ENCODE measurements at regions not wholly inside any gene's neighbourhood (a gene's known extent, or its start where the extent isn't known, plus 50 kb on each side); places are given as distances from the start of the nearest gene placed in this dataset.

DNA sequence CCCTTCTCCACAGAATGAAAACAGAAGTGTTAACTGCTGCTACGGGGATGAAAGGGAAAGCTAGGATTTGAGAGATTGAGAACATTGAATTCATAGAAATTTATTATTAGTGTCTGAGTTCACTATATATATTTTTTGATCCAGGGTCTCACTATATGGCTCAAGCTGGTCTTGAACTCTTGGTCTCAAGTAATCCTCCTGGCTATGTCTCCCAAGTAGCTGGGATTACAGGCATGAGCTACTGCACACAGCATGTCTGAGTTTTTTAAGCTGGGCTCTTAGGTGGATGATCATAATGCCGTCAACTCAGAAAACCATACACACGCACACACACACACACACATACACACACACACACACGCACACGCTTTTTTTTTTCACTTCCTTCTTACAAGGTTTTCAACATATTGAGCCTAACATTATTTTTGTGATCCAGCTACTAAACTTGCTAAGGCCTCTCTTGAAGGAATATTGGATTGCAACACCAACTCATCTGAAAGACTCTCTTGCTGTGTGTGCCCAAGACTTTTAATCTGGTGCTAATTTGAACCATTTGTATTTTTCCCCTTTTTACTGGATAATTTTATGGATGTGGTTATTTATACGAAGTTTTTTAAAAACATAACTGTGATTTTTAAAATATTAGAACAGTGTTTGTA, 1045.4 kb downstream of the DTWD2 start:
- no peak for DNase-seq (ENCODE audit: low read depth)

- DNase-seq (ENCODE audit: low read depth) = no peak
Observed at GRCh38 chr5:117893211-117893610, 1095.1 kb downstream of the DTWD2 start.

DNA sequence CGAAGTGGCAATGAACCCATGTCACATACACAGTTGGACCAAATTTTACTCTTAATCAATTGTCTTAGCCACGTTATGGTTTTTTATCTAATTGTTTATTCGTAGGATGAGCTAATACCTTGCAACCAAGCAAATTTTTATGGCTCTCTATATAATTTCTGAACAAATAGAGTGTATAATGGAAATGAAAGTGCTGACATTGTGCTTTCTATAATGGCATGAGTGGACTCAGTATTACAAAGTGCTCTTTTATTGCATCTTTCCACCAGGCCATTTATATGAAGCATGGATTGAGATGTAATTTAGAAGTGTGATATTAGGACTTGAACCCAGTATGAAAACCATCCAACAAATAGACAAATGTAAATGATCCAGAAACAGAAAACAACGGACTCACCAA, 1096.0 kb downstream of the DTWD2 start:
- DNase-seq (ENCODE audit: low read depth) = no peak

- DNase-seq (ENCODE audit: low read depth) = no peak
Observed at GRCh38 chr5:117889596-117889995, 1098.8 kb downstream of the DTWD2 start.

DNA sequence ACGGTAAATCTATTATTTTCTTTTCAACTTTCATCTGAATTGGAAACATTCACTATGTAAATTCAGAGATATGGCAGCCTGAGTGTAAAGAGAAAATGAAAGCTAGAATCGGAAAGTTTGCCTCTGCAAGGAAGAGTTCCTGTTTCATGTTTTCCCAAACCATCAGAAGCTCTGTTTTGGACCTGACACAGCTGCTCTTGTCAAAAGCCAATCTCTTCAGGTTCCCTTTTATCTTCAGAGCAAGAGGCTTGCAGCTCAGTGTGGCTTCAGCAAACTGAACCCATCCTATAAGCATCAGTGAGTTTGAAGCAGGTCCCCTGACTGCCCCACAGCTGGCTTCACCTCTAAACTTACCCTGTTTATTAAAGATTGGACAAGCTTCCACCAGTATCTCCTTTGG, 1099.7 kb downstream of the DTWD2 start:
- no peak for DNase-seq (ENCODE audit: low read depth)

DNA sequence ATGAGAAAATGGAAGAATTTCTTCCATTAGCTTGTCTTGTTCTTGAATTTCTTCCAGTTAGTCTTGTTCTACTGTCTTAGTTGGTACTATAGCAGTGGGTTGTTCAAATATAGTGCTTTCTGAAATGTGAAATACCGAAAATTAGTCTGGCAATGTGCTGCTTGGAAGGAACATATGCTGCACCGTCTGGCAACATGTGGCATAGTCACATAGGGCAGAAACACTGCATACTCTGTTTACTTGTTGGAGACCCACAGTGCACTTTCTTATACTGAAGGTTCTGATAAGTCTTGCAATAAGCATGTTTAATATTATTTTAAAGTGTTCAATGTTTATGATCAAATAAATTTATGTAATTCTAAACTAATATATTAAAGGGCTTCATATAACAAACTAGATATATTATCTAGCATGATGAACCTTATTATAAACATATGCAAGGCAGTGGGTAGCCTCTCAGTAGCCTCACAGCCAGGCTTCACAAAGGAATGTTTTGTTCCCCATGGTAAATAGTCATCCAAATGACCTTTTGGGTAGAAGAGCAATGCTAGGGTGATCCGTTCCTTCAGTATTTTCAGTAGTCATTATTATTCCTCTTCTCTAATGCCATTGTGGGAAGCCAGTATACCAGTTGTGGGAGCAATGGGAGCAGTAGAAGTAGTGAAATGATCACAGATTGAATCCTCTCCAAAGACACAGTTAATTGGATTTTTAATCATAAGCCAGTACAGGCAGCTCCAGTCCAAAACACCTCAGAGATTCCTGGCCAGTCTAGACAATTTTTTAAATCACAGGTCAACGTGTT, 1106.7 kb downstream of the DTWD2 start:
- no peak for DNase-seq (ENCODE audit: low read depth)

GRCh38 chr5:117880932-117881331, 1107.4 kb downstream of the DTWD2 start:
- no peak for DNase-seq (ENCODE audit: low read depth)

- no peak for DNase-seq (ENCODE audit: low read depth)
Observed at GRCh38 chr5:117877731-117878130, 1110.6 kb downstream of the DTWD2 start.

DNA sequence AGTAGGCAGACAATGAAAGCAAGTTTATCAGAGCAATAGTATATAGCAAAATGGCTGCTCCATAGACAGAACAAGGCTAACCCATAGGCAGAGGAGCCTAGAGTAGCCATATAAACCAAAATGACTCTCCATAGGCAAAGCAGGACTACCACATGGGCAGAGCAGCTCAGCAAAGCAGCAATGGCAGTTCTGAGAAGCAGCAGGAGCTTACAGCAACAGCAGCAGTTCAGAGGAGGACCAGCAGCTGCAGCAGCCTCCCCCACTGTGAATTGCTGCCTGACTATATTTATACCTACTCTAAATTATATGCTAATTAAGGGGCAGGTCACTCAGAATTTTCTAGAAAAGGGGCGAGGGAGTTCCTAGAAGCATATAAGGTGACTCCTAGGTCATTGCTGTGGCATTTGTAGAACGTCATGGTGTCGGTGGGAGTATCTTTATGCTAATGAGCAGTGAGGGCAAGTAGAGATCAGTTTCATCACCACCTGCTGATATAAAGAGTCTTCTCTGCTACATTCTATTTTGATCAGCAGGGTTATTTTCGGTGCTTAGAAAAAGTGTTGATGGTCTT, 1115.5 kb downstream of the DTWD2 start:
- no peak for DNase-seq (ENCODE audit: low read depth)

DNA sequence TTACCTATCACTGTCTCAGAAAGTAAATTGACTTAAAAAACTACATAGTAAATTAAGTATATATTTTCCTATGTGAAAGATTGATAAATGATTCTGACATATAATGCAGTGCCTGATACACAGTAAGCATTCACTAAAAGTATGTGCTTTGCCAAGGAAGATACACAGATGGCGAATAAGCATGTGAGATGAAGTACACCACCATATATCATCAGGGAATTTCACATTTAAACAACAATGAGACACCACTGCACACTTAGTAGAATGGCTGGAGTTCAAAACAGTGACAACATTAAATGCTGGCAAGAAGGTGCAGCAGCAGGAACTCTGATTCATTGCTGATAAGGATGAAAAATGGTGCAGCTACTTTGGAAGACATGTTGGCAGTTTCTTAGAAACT, 1118.8 kb downstream of the DTWD2 start:
- no peak for DNase-seq (ENCODE audit: low read depth)

DNA sequence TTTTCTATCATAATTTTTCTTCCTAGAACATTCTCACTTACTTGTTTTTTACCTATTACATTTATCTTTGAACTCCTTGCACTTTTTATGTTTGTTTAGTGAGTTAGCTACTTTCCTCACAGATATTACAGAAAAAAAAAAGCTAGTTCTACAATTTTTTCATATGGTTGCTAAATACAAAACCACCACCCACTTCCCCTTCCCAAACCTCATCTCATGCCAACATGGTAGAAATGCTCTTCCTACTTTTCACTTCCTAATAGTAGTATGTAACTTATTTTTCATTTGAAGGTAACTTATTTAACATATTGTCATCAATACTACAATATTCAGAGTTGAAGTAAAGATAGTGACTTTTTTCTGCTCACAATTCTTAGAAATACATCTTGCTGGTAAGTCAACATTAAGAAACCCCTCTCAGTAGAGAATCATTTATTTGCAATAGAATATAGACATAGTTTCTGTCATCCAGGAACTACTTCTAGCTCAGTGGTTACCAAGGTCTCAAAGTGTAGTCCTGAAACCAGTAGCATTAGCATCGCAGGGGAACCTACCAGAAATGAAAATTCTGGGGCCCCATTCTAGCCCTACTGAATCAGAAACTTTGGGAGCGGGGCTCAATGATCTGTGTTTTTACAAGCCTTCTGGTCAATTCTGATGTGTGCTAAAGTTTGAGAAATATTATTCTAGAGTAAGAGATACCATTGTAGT, 1124.6 kb downstream of the DTWD2 start:
- no peak for DNase-seq (ENCODE audit: low read depth)

- DNase-seq (ENCODE audit: low read depth) = no peak
Observed at GRCh38 chr5:117860550-117860949, 1127.8 kb downstream of the DTWD2 start.

GRCh38 chr5:117859176-117859575, 1129.2 kb downstream of the DTWD2 start:
- no peak for DNase-seq (ENCODE audit: low read depth)

DNA sequence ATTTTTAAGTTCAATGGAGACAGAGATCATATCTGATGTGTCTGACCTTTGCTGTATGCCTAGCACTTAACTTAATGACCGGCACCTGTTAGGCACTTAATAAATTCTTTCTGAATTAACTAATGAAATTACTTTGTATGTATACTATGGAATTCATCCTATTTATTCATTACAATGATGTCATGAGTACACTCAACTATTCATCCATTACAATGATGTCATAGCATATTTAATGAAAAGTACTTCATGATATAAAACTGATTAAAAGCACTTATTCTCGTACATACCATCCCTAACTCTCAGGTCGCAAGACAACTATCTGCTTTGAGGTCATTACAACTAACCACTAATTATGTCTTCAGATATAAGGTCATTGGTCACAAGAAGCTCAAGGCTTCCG, 1131.6 kb downstream of the DTWD2 start:
- DNase-seq (ENCODE audit: low read depth) = no peak

DNA sequence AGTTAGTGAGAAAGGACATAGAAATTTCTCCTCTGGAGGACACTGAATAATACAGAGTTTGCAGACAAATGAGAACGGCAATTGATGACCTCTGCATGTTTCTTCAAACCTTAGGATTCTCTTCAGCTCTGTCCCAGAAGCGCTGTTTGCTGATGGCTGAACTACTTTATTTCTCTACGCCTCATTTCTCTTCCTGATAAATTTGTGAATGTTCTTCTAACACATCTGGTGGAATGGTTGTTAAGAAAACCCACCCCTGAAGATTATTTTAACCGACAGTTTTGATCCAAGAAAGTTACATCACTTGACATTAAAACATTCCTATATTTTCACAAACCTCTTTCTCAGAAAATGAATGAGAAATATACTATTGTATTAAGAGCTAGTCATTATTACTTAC, 1150.6 kb downstream of the DTWD2 start:
- no peak for DNase-seq (ENCODE audit: low read depth)

GRCh38 chr5:117833691-117834090, 1154.7 kb downstream of the DTWD2 start:
- DNase-seq (ENCODE audit: low read depth) = no peak

DNA sequence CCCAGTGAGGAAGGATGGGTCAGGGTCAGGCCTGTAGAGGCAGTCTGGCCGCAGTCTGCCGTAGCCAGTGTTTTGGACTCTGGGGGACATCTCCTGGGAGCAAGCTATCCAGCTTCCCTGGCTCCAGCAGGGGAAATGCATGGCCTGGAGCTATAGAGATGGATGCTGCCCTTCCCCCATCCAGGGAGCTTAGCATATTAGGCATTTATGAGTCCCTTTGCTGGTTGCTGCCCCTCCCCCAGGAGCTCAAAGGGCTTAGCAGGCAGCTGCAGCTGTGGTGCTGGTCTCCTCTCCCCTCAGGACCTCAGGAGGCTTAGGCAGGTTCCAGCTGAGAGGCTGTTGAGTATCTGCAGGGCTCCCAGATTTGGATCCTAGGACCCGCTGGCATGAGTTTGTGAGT, 1158.7 kb downstream of the DTWD2 start:
- DNase-seq (ENCODE audit: low read depth) = no peak

- DNase-seq (ENCODE audit: low read depth) = no peak
Observed at GRCh38 chr5:117813850-117814249, 1174.5 kb downstream of the DTWD2 start.

DNA sequence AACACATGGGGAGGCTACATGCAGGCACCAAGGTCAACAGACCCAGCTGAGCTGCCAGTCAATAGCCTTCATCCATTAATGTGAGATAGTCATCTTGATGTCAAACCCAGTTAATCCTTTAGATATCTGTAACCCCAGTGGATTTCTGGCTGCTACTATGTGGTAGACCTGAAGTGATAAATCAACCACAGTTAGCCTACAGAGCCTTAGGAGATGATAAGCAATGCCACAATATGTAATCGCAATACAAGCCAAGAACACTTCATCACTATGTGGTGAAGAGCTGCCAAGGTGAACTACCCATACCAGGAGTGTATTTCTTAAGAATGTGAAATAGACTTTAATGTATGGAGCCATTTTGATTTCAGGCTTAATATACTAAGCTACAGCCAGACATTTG, 1175.5 kb downstream of the DTWD2 start:
- no peak for DNase-seq (ENCODE audit: low read depth)

GRCh38 chr5:117809251-117809650, 1179.1 kb downstream of the DTWD2 start:
- no peak for DNase-seq (ENCODE audit: low read depth)

DNA sequence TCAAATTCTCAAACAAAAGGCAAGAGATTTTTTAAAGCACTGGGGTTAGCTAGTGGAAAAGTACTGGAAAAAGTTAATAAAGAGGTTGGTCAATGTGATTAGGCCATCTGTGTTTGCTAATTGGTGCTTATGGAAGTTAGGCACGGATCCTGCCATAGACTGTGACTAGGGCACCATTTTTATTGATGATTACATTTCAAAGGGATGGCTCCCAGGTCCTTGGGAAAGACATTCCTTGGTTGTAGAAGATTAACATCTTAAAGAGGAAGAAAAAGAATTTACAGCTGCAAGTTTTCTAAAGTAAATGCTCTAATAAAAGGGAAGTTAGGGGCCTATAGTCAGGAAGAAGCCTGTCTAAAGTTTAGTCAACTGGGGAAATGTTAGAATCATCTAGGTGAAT, 1183.3 kb downstream of the DTWD2 start:
- no peak for DNase-seq (ENCODE audit: low read depth)

GRCh38 chr5:117803533-117803932, 1184.8 kb downstream of the DTWD2 start:
- no peak for DNase-seq (ENCODE audit: low read depth)

- DNase-seq (ENCODE audit: low read depth) = no peak
Observed at GRCh38 chr5:117801583-117801982, 1186.8 kb downstream of the DTWD2 start.

Measured in CMK (cell line).